ENCODE measurements at regions not wholly inside any gene's neighbourhood (a gene's known extent, or its start where the extent isn't known, plus 50 kb on each side); places are given as distances from the start of the nearest gene placed in this dataset.

- TF ChIP-seq CTCF (IDR thresholded peaks at IDR 0.05), result no peak
- TF ChIP-seq POLR2AphosphoS5 (IDR thresholded peaks at IDR 0.05), result no peak
- TF ChIP-seq POLR2A (IDR thresholded peaks at IDR 0.05), result no peak
Measured at GRCh38 chr1:228870041-228870713, 134.9 kb downstream of the RHOU start.
